HFFc6 (cell line): ENCODE measurements at regions not wholly inside any gene's neighbourhood (a gene's known extent, or its start where the extent isn't known, plus 50 kb on each side); places are given as distances from the start of the nearest gene placed in this dataset.

Source experiments
- DNase-seq: peaks from one replicate; pipeline ENCODE4 v3.0.0-alpha.2; 2018
- H3K27ac Mint-ChIP-seq: 2 replicates; pipeline ENCODE4 v1.8.0; 2020; ENCODE audit warnings: mild to moderate bottlenecking, mixed read lengths
- H3K27me3 Mint-ChIP-seq: 2 replicates; pipeline ENCODE4 v1.8.0; 2021; ENCODE audit warnings: mild to moderate bottlenecking, moderate library complexity, mixed read lengths; ENCODE audit not compliant: insufficient read depth
- H3K36me3 Mint-ChIP-seq: 2 replicates; pipeline ENCODE4 v1.8.0; 2021; ENCODE audit warnings: low read depth, mixed read lengths
- H3K4me1 Mint-ChIP-seq: 2 replicates; pipeline ENCODE4 v1.8.0; 2020; ENCODE audit warnings: low read depth, mixed read lengths
- H3K4me3 Mint-ChIP-seq: 2 replicates; pipeline ENCODE4 v1.8.0; 2020; ENCODE audit warnings: mild to moderate bottlenecking, moderate library complexity, mixed read lengths
- H3K9me3 Mint-ChIP-seq: 2 replicates; pipeline ENCODE4 v1.8.0; 2020; ENCODE audit warnings: mild to moderate bottlenecking, mixed read lengths
- CTCF ChIP-seq: fragments of 200-600 bp; sonication (generic); IDR thresholded peaks from 2 replicates; pipeline ENCODE4 v1.5.0; 2021; ENCODE audit warnings: antibody characterized with exemption, mild to moderate bottlenecking

GRCh38 chr4:82145850-82146249 is 227.9 kb downstream of the HNRNPD start:
- no peak for DNase-seq
- Mint-ChIP-seq H3K9me3 (peaks cover 39% of the 10 kb centered on the region), H3K4me1 (no peaks in the 10 kb centered on the region), H3K36me3 (no peaks in the 10 kb centered on the region), H3K27ac (no peak overlapping the region), H3K4me3 (no peak overlapping the region), H3K27me3 (no peaks in the 10 kb centered on the region)
- no peak for TF ChIP-seq CTCF

- no peak for DNase-seq
- no peaks in the 10 kb centered on the region for H3K36me3 Mint-ChIP-seq
- TF ChIP-seq CTCF = no peak
- H3K4me1 Mint-ChIP-seq = no peaks in the 10 kb centered on the region
- no peak overlapping the region for H3K27ac Mint-ChIP-seq
- H3K9me3 Mint-ChIP-seq = peaks cover 25% of the 10 kb centered on the region
- H3K27me3 Mint-ChIP-seq = no peaks in the 10 kb centered on the region
- no peak overlapping the region for H3K4me3 Mint-ChIP-seq
Observed at GRCh38 chr4:82140422-82140821, 233.4 kb downstream of the HNRNPD start.

GRCh38 chr4:82139287-82139686 is 234.5 kb downstream of the HNRNPD start:
- TF ChIP-seq CTCF = no peak
- no peak for DNase-seq
- Mint-ChIP-seq H3K27ac (no peak overlapping the region), H3K4me3 (no peak overlapping the region), H3K9me3 (peaks cover 24% of the 10 kb centered on the region), H3K4me1 (no peaks in the 10 kb centered on the region), H3K27me3 (no peaks in the 10 kb centered on the region), H3K36me3 (no peaks in the 10 kb centered on the region)

GRCh38 chr4:82138374-82138773 is 235.4 kb downstream of the HNRNPD start:
- H3K27me3 Mint-ChIP-seq = no peaks in the 10 kb centered on the region
- TF ChIP-seq CTCF = no peak
- H3K36me3 Mint-ChIP-seq = no peaks in the 10 kb centered on the region
- H3K4me3 Mint-ChIP-seq = no peak overlapping the region
- H3K9me3 Mint-ChIP-seq = peaks cover 24% of the 10 kb centered on the region
- no peak overlapping the region for H3K27ac Mint-ChIP-seq
- no peaks in the 10 kb centered on the region for H3K4me1 Mint-ChIP-seq
- no peak for DNase-seq

- DNase-seq = no peak
- Mint-ChIP-seq H3K4me3 (no peak overlapping the region), H3K27ac (no peak overlapping the region), H3K4me1 (no peaks in the 10 kb centered on the region), H3K9me3 (peaks cover 30% of the 10 kb centered on the region), H3K27me3 (no peaks in the 10 kb centered on the region), H3K36me3 (no peaks in the 10 kb centered on the region)
- TF ChIP-seq CTCF = no peak
Observed at GRCh38 chr4:82136161-82136801, 237.5 kb downstream of the HNRNPD start.

GRCh38 chr4:82128355-82128754 is 245.4 kb downstream of the HNRNPD start:
- no peaks in the 10 kb centered on the region for H3K4me1 Mint-ChIP-seq
- 0 out of 2 replicates have a peak, but pooled peaks cover 1% of the 10 kb centered on the region for H3K27me3 Mint-ChIP-seq
- H3K9me3 Mint-ChIP-seq = peaks cover 47% of the 10 kb centered on the region
- TF ChIP-seq CTCF = no peak
- H3K36me3 Mint-ChIP-seq = no peaks in the 10 kb centered on the region
- DNase-seq = no peak
- H3K4me3 Mint-ChIP-seq = no peak overlapping the region
- H3K27ac Mint-ChIP-seq = no peak overlapping the region
